Glomerular visceral epithelial cell (primary cell): ENCODE measurements at regions not wholly inside any gene's neighbourhood (a gene's known extent, or its start where the extent isn't known, plus 50 kb on each side); places are given as distances from the start of the nearest gene placed in this dataset.

Source experiments
- DNase-seq: peaks from one replicate; pipeline ENCODE4 v3.0.0-alpha.2; 2016; ENCODE audit errors: extremely low spot score

- no peak for DNase-seq
Observed at GRCh38 chr4:110778521-110778920, 155.6 kb upstream of the PITX2 start.

- no peak for DNase-seq
Observed at GRCh38 chr4:110780538-110780937, 157.7 kb upstream of the PITX2 start.

- DNase-seq: no peak
Observed at GRCh38 chr4:110781944-110782343, 159.1 kb upstream of the PITX2 start.

- DNase-seq: no peak
Observed at GRCh38 chr4:110787109-110787508, 164.2 kb upstream of the PITX2 start.

GRCh38 chr4:110787707-110788106 lies 164.8 kb upstream of the PITX2 start:
- no peak for DNase-seq

- no peak for DNase-seq
Observed at GRCh38 chr4:110788302-110788701, 165.4 kb upstream of the PITX2 start.

- no peak for DNase-seq
Observed at GRCh38 chr4:110792036-110792435, 169.2 kb upstream of the PITX2 start.

- peak; percentile 5 for DNase-seq
Observed at GRCh38 chr4:110793381-110793801, 170.5 kb upstream of the PITX2 start.

GRCh38 chr4:110793890-110794554 lies 171.1 kb upstream of the PITX2 start:
- DNase-seq: no peak

- DNase-seq: no peak
Observed at GRCh38 chr4:110795971-110796370, 173.1 kb upstream of the PITX2 start.

- DNase-seq: no peak
Observed at GRCh38 chr4:110797486-110797885, 174.6 kb upstream of the PITX2 start.

GRCh38 chr4:110798687-110799086 lies 175.8 kb upstream of the PITX2 start:
- DNase-seq: no peak

GRCh38 chr4:110799211-110799610 lies 176.3 kb upstream of the PITX2 start:
- DNase-seq: no peak

- no peak for DNase-seq
Observed at GRCh38 chr4:110801591-110801990, 178.7 kb upstream of the PITX2 start.

- DNase-seq: peak; percentile 47
Observed at GRCh38 chr4:110808351-110808878, 185.5 kb upstream of the PITX2 start.

GRCh38 chr4:110815950-110816349 lies 193.1 kb upstream of the PITX2 start:
- no peak for DNase-seq

GRCh38 chr4:110816367-110816766 lies 193.5 kb upstream of the PITX2 start:
- no peak for DNase-seq

- DNase-seq: no peak
Observed at GRCh38 chr4:110821186-110821585, 198.3 kb upstream of the PITX2 start.

- DNase-seq: peak; percentile 13
Observed at GRCh38 chr4:110823251-110823650, 200.4 kb upstream of the PITX2 start.

GRCh38 chr4:110824344-110824743 lies 201.5 kb upstream of the PITX2 start:
- no peak for DNase-seq

GRCh38 chr4:110826656-110827055 lies 203.8 kb upstream of the PITX2 start:
- no peak for DNase-seq

GRCh38 chr4:110830461-110830860 lies 207.6 kb upstream of the PITX2 start:
- no peak for DNase-seq

GRCh38 chr4:110837896-110838450 lies 215.1 kb upstream of the PITX2 start:
- no peak for DNase-seq

- no peak for DNase-seq
Observed at GRCh38 chr4:110840221-110840654, 217.4 kb upstream of the PITX2 start.
